Prostate gland (tissue), 2 donors: ENCODE measurements at regions not wholly inside any gene's neighbourhood (a gene's known extent, or its start where the extent isn't known, plus 50 kb on each side); places are given as distances from the start of the nearest gene placed in this dataset.

Source experiments
- DNase-seq: peaks from one replicate; pipeline ENCODE4 v3.0.0-alpha.2; 2019; ENCODE audit warnings: low spot score
- H3K27ac ChIP-seq, 2 donors: fragments of 200-600 bp; sonication (generic); 2 replicates each; pipeline ENCODE4 v1.5.1; 2017 to 2019
- H3K27me3 ChIP-seq: fragments of 200-600 bp; sonication (generic); replicated peaks from 2 replicates; pipeline ENCODE4 v1.5.1; 2019; ENCODE audit not compliant: insufficient read depth
- H3K36me3 ChIP-seq, 2 donors: fragments of 200-600 bp; sonication (generic); 1 replicate in 1 of 2; 2 replicates in 1 of 2; pipeline versions ENCODE4 v1.5.1 to v1.8.1; 2017 to 2019
- H3K4me1 ChIP-seq: fragments of 200-600 bp; sonication (generic); replicated peaks from 2 replicates; pipeline ENCODE4 v1.5.1; 2019
- H3K4me3 ChIP-seq, 2 donors: fragments of 200-600 bp; sonication (generic); 2 replicates each; pipeline ENCODE4 v1.5.1; 2017 to 2019
- H3K9me3 ChIP-seq: fragments of 200-600 bp; sonication (generic); 2 replicates; pipeline ENCODE4 v1.5.1; 2017
- CTCF ChIP-seq, 4 experiments: fragments of 200-600 bp in 2 of 4; fragments of 450-650 bp in 2 of 4; sonication (generic) in 2 of 4; IDR thresholded peaks; 1 replicate in 3 of 4; 2 replicates in 1 of 4; pipeline ENCODE4 v1.5.1; 2016 to 2019; ENCODE audit warnings: antibody characterized with exemption in 4 of 4, mild to moderate bottlenecking in 2 of 4, moderate library complexity in 2 of 4
- POLR2A ChIP-seq: fragments of 450-650 bp; IDR thresholded peaks from one replicate; pipeline ENCODE4 v1.6.1; 2016; ENCODE audit warnings: antibody characterized with exemption, mild to moderate bottlenecking
- POLR2AphosphoS5 ChIP-seq: sonication (generic); formaldehyde crosslinking; IDR thresholded peaks from one replicate; pipeline ENCODE4 v1.6.1; 2017; ENCODE audit warnings: antibody characterized with exemption
- WGBS: methylation state at CpG from one replicate; pipeline ENCODE4 v1.1.5; 2018; 5-methylcytosine and 5-hydroxymethylcytosine counted together
- intact Hi-C: fragments of 100-400 bp; cut with DNase I; formaldehyde crosslinking; loops from one replicate; pipeline ENCODE4 v1.14.2; 2022

- intact Hi-C loops, result no loop called here
- H3K4me1 ChIP-seq, result no peaks in the 10 kb centered on the region
- no peak overlapping the region for H3K27ac ChIP-seq
- H3K4me3 ChIP-seq, result no peak overlapping the region
- no peak for DNase-seq
- TF ChIP-seq CTCF (IDR thresholded peaks at IDR 0.05) (no peak), POLR2AphosphoS5 (no peak), POLR2A (no peak)
- no peaks in the 10 kb centered on the region for H3K27me3 ChIP-seq
- no peaks in the 10 kb centered on the region for H3K36me3 ChIP-seq
- H3K9me3 ChIP-seq, result no peaks in the 10 kb centered on the region
Measured at GRCh38 chr6:122050242-122050755, 349.2 kb upstream of the HSF2 start.

- TF ChIP-seq CTCF (IDR thresholded peaks at IDR 0.05), result no peak
- TF ChIP-seq POLR2A, result no peak
- no peak for TF ChIP-seq POLR2AphosphoS5
- Histone ChIP-seq H3K9me3 (no peaks in the 10 kb centered on the region), H3K27me3 (no peaks in the 10 kb centered on the region), H3K4me3 (no peak overlapping the region), H3K36me3 (no peaks in the 10 kb centered on the region), H3K4me1 (no peaks in the 10 kb centered on the region), H3K27ac (no peak overlapping the region)
- intact Hi-C loops, result no loop called here
- no peak for DNase-seq
- 70% methylated on average over 3 of the region's 3 CpGs for WGBS
Measured at GRCh38 chr6:122052346-122052900, 347.0 kb upstream of the HSF2 start.

GRCh38 chr6:122059918-122060317 lies 339.5 kb upstream of the HSF2 start:
- DNase-seq, result no peak
- no peak overlapping the region for H3K27ac ChIP-seq
- no peaks in the 10 kb centered on the region for H3K36me3 ChIP-seq
- H3K27me3 ChIP-seq, result no peaks in the 10 kb centered on the region
- H3K4me1 ChIP-seq, result no peaks in the 10 kb centered on the region
- no peaks in the 10 kb centered on the region for H3K9me3 ChIP-seq
- intact Hi-C loops, result loop anchor here (10.0 kb wide), 1 partner anchor 55 kb away; no protein-coding TSS in a partner anchor
- H3K4me3 ChIP-seq, result no peak overlapping the region
- 11% methylated on average over 4 of the region's 4 CpGs for WGBS
- TF ChIP-seq POLR2AphosphoS5 (no peak), POLR2A (no peak), CTCF (IDR thresholded peaks at IDR 0.05) (no peak)

GRCh38 chr6:122061855-122062254 lies 337.6 kb upstream of the HSF2 start:
- H3K27me3 ChIP-seq, result no peaks in the 10 kb centered on the region
- no peak overlapping the region for H3K4me3 ChIP-seq
- intact Hi-C loops, result loop anchor here (10.0 kb wide), 1 partner anchor 53 kb away; no protein-coding TSS in a partner anchor
- no peak for TF ChIP-seq POLR2A
- TF ChIP-seq CTCF (IDR thresholded peaks at IDR 0.05), result no peak
- no peak for TF ChIP-seq POLR2AphosphoS5
- no peak overlapping the region for H3K27ac ChIP-seq
- no peak for DNase-seq
- H3K36me3 ChIP-seq, result no peaks in the 10 kb centered on the region
- H3K9me3 ChIP-seq, result no peaks in the 10 kb centered on the region
- no peaks in the 10 kb centered on the region for H3K4me1 ChIP-seq
- WGBS, result 78% methylated on average over 3 of the region's 3 CpGs

GRCh38 chr6:122063076-122063475 lies 336.4 kb upstream of the HSF2 start:
- 33% methylated on average over 4 of the region's 4 CpGs for WGBS
- Histone ChIP-seq H3K4me1 (no peaks in the 10 kb centered on the region), H3K9me3 (no peaks in the 10 kb centered on the region), H3K27me3 (no peaks in the 10 kb centered on the region), H3K4me3 (no peak overlapping the region), H3K27ac (no peak overlapping the region), H3K36me3 (no peaks in the 10 kb centered on the region)
- no peak for TF ChIP-seq CTCF (IDR thresholded peaks at IDR 0.05)
- TF ChIP-seq POLR2AphosphoS5, result no peak
- no peak for TF ChIP-seq POLR2A
- no peak for DNase-seq
- intact Hi-C loops, result loop anchor here (10.0 kb wide), 1 partner anchor 52 kb away; no protein-coding TSS in a partner anchor
